Ishikawa (cell line): ENCODE measurements at regions not wholly inside any gene's neighbourhood (a gene's known extent, or its start where the extent isn't known, plus 50 kb on each side); places are given as distances from the start of the nearest gene placed in this dataset.

Source experiments
- CEBPB ChIP-seq: IDR thresholded peaks from 2 replicates; pipeline ENCODE4 v1.6.1; 2012
- EGR1 ChIP-seq: IDR thresholded peaks from 2 replicates; pipeline ENCODE4 v1.6.1; 2012
- EP300 ChIP-seq: IDR thresholded peaks from 2 replicates; pipeline ENCODE4 v1.6.1; 2012; ENCODE audit warnings: borderline replicate concordance
- RAD21 ChIP-seq: IDR thresholded peaks from 2 replicates; pipeline ENCODE4 v1.6.1; 2012; ENCODE audit warnings: low read depth
- TAF1 ChIP-seq: IDR thresholded peaks from 2 replicates; pipeline ENCODE4 v1.6.1; 2012; ENCODE audit warnings: low read depth, mild to moderate bottlenecking
- TCF12 ChIP-seq: IDR thresholded peaks from 2 replicates; pipeline ENCODE4 v1.6.1; 2012; ENCODE audit warnings: low read depth
- TF ChIP-seq, protein P1 (sequence below): IDR thresholded peaks from 2 replicates; pipeline ENCODE4 v1.6.1; 2012
- TF ChIP-seq, protein P2 (sequence below): IDR thresholded peaks from 2 replicates; pipeline ENCODE4 v1.6.1; 2012; ENCODE audit warnings: low read depth, mild to moderate bottlenecking
- TF ChIP-seq, protein P3 (sequence below): IDR thresholded peaks from 2 replicates; pipeline ENCODE4 v1.6.1; 2012

DNA sequence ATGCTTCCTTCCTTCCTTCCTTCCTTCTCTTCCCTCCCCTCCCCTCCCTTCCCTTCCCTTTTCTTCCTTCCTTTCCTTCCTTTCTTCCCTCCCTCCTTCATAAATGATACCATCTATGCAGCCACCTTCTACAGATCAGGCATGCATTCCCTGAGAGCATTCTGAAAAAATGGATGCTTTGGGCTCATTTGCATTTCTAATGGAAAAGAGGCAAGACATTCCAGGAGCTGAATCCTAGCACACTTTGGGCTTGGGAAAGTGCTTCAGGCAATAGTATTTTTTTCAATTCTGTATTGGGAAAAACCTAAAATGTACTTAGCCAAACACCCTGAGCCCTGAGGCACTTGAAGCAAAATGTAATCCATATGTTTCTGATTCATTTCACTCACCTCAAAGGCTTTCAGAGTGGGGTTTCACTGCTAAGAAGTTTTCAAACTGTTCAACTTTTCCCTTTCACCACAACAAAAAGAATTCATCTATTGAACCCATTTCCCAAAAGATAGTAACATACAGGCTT, 220.1 kb upstream of the RORA start:
- TF ChIP-seq CEBPB = no peak
- TF ChIP-seq, protein P1, sequence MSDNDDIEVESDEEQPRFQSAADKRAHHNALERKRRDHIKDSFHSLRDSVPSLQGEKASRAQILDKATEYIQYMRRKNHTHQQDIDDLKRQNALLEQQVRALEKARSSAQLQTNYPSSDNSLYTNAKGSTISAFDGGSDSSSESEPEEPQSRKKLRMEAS = no peak
- TF ChIP-seq EGR1 = no peak
- TF ChIP-seq, protein P2, sequence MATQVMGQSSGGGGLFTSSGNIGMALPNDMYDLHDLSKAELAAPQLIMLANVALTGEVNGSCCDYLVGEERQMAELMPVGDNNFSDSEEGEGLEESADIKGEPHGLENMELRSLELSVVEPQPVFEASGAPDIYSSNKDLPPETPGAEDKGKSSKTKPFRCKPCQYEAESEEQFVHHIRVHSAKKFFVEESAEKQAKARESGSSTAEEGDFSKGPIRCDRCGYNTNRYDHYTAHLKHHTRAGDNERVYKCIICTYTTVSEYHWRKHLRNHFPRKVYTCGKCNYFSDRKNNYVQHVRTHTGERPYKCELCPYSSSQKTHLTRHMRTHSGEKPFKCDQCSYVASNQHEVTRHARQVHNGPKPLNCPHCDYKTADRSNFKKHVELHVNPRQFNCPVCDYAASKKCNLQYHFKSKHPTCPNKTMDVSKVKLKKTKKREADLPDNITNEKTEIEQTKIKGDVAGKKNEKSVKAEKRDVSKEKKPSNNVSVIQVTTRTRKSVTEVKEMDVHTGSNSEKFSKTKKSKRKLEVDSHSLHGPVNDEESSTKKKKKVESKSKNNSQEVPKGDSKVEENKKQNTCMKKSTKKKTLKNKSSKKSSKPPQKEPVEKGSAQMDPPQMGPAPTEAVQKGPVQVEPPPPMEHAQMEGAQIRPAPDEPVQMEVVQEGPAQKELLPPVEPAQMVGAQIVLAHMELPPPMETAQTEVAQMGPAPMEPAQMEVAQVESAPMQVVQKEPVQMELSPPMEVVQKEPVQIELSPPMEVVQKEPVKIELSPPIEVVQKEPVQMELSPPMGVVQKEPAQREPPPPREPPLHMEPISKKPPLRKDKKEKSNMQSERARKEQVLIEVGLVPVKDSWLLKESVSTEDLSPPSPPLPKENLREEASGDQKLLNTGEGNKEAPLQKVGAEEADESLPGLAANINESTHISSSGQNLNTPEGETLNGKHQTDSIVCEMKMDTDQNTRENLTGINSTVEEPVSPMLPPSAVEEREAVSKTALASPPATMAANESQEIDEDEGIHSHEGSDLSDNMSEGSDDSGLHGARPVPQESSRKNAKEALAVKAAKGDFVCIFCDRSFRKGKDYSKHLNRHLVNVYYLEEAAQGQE = no peak
- TF ChIP-seq TCF12 = no peak
- TF ChIP-seq TAF1 = no peak
- TF ChIP-seq, protein P3, sequence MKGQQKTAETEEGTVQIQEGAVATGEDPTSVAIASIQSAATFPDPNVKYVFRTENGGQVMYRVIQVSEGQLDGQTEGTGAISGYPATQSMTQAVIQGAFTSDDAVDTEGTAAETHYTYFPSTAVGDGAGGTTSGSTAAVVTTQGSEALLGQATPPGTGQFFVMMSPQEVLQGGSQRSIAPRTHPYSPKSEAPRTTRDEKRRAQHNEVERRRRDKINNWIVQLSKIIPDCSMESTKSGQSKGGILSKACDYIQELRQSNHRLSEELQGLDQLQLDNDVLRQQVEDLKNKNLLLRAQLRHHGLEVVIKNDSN = no peak
- no peak for TF ChIP-seq RAD21
- TF ChIP-seq EP300 = no peak
